H9 (cell line): ENCODE measurements at regions not wholly inside any gene's neighbourhood (a gene's known extent, or its start where the extent isn't known, plus 50 kb on each side); places are given as distances from the start of the nearest gene placed in this dataset.

Experiments used
- DNase-seq: peaks from one replicate; pipeline ENCODE4 v3.0.0-alpha.2; 2017
- H2AFZ ChIP-seq: one replicate; pipeline ENCODE4 v1.6.1; 2013; ENCODE audit warnings: mild to moderate bottlenecking, low read length, control low read depth, moderate library complexity
- H2AK5ac ChIP-seq: 2 replicates; pipeline ENCODE4 v1.6.1; 2013; ENCODE audit warnings: low read length, control low read depth, mixed read lengths; ENCODE audit not compliant: insufficient read length
- H2BK120ac ChIP-seq: one replicate; pipeline ENCODE4 v1.6.1; 2013; ENCODE audit warnings: low read depth, mild to moderate bottlenecking, low read length, control low read depth, inconsistent platforms; ENCODE audit not compliant: poor library complexity, severe bottlenecking
- H2BK12ac ChIP-seq: 2 replicates; pipeline ENCODE4 v1.6.1; 2013; ENCODE audit warnings: low read length, control low read depth, mixed read lengths, low read depth; ENCODE audit not compliant: insufficient read length
- H2BK15ac ChIP-seq: 2 replicates; pipeline ENCODE4 v1.6.1; 2013; ENCODE audit warnings: low read depth, low read length, control low read depth
- H2BK20ac ChIP-seq: one replicate; pipeline ENCODE4 v1.6.1; 2013; ENCODE audit warnings: low read depth, mild to moderate bottlenecking, low read length, control low read depth, inconsistent platforms; ENCODE audit not compliant: poor library complexity, severe bottlenecking
- H2BK5ac ChIP-seq: 2 replicates; pipeline ENCODE4 v1.6.1; 2013; ENCODE audit warnings: low read length, control low read depth, mixed read lengths; ENCODE audit not compliant: insufficient read length
- H3K14ac ChIP-seq: 2 replicates; pipeline ENCODE4 v1.6.1; 2013; ENCODE audit warnings: low read length, control low read depth; ENCODE audit not compliant: insufficient read depth
- H3K18ac ChIP-seq: 2 replicates; pipeline ENCODE4 v1.6.1; 2013; ENCODE audit warnings: low read depth, mild to moderate bottlenecking, mixed read lengths, low read length, control low read depth; ENCODE audit not compliant: insufficient read length
- H3K23ac ChIP-seq: 2 replicates; pipeline ENCODE4 v1.6.1; 2013; ENCODE audit warnings: low read length, control low read depth, mixed read lengths, low read depth; ENCODE audit not compliant: insufficient read length
- H3K23me2 ChIP-seq: 2 replicates; pipeline ENCODE4 v1.6.1; 2013; ENCODE audit warnings: low read depth, mild to moderate bottlenecking, mixed read lengths, low read length, control low read depth; ENCODE audit not compliant: insufficient read length, poor library complexity, severe bottlenecking
- H3K27ac ChIP-seq: 2 replicates; pipeline ENCODE4 v1.5.1; 2013; ENCODE audit warnings: low read length, control low read depth, mixed read lengths, low read depth; ENCODE audit not compliant: insufficient read length
- H3K27me3 ChIP-seq: 2 replicates; pipeline ENCODE4 v1.6.1; 2013; ENCODE audit warnings: low read length, control low read depth, inconsistent platforms; ENCODE audit not compliant: insufficient read depth
- H3K4ac ChIP-seq: 2 replicates; pipeline ENCODE4 v1.6.1; 2013; ENCODE audit warnings: low read depth, mild to moderate bottlenecking, control low read depth, inconsistent platforms, low read length, moderate library complexity
- H3K4me1 ChIP-seq: 2 replicates; pipeline ENCODE4 v1.6.1; 2013; ENCODE audit warnings: low read length, control low read depth, inconsistent platforms; ENCODE audit not compliant: insufficient read depth
- H3K4me2 ChIP-seq: 2 replicates; pipeline ENCODE4 v1.6.1; 2013; ENCODE audit warnings: low read length, control low read depth, mixed read lengths; ENCODE audit not compliant: insufficient read length, insufficient read depth
- H3K56ac ChIP-seq: 2 replicates; pipeline ENCODE4 v1.6.1; 2013; ENCODE audit warnings: low read depth, mild to moderate bottlenecking, mixed read lengths, low read length, control low read depth; ENCODE audit not compliant: insufficient read length
- H3K79me1 ChIP-seq: 2 replicates; pipeline ENCODE4 v1.6.1; 2013; ENCODE audit warnings: low read depth, mild to moderate bottlenecking, moderate library complexity, low read length, control low read depth, inconsistent platforms; ENCODE audit not compliant: insufficient read depth, poor library complexity, severe bottlenecking
- H3K79me2 ChIP-seq: 2 replicates; pipeline ENCODE4 v1.6.1; 2013; ENCODE audit warnings: low read length, control low read depth, inconsistent platforms; ENCODE audit not compliant: insufficient read depth
- H3K9ac ChIP-seq: 2 replicates; pipeline ENCODE4 v1.6.1; 2013; ENCODE audit warnings: low read length, control low read depth, mixed read lengths; ENCODE audit not compliant: insufficient read length; ENCODE audit errors: extremely low read depth
- H3K9me3 ChIP-seq: one replicate; pipeline ENCODE4 v1.6.1; 2013; ENCODE audit warnings: low read depth, low read length, inconsistent platforms; ENCODE audit not compliant: control insufficient read depth
- H3T11ph ChIP-seq: one replicate; pipeline ENCODE4 v1.6.1; 2013; ENCODE audit warnings: mild to moderate bottlenecking, low read length, control low read depth, inconsistent platforms
- H4K20me1 ChIP-seq: one replicate; pipeline ENCODE4 v1.6.1; 2013; ENCODE audit not compliant: control insufficient read depth, insufficient read length, insufficient read depth
- H4K5ac ChIP-seq: 2 replicates; pipeline ENCODE4 v1.6.1; 2013; ENCODE audit warnings: low read depth, mild to moderate bottlenecking, mixed read lengths, low read length, control low read depth; ENCODE audit not compliant: insufficient read length
- H4K8ac ChIP-seq: replicated peaks from 2 replicates; pipeline ENCODE4 v1.6.1; 2013; ENCODE audit warnings: low read length, control low read depth, mixed read lengths, low read depth; ENCODE audit not compliant: insufficient read length
- H4K91ac ChIP-seq: 2 replicates; pipeline ENCODE4 v1.6.1; 2013; ENCODE audit warnings: low read depth, mild to moderate bottlenecking, moderate library complexity, mixed read lengths, low read length, control low read depth; ENCODE audit not compliant: insufficient read length
- H3K27ac Mint-ChIP-seq, 3 experiments: 2 replicates in 2 of 3; 3 replicates in 1 of 3; pipeline ENCODE4 v1.8.0; 2020 to 2021; ENCODE audit warnings: mixed read lengths in 3 of 3, mild to moderate bottlenecking in 1 of 3, moderate library complexity in 1 of 3
- H3K27me3 Mint-ChIP-seq: 2 replicates; pipeline ENCODE4 v1.8.0; 2021; ENCODE audit warnings: low read depth, mild to moderate bottlenecking, moderate library complexity, mixed read lengths
- H3K36me3 Mint-ChIP-seq, 3 experiments: 2 replicates in 2 of 3; 3 replicates in 1 of 3; pipeline ENCODE4 v1.8.0; 2020 to 2021; ENCODE audit warnings: low read depth in 3 of 3, mixed read lengths in 3 of 3; ENCODE audit not compliant: insufficient read depth in 1 of 3
- H3K4me1 Mint-ChIP-seq, 2 experiments: 2 replicates each; pipeline ENCODE4 v1.8.0; 2020; ENCODE audit warnings: mixed read lengths in 2 of 2
- H3K4me3 Mint-ChIP-seq, 2 experiments: 2 replicates in 1 of 2; 3 replicates in 1 of 2; pipeline ENCODE4 v1.8.0; 2020 to 2021; ENCODE audit warnings: mild to moderate bottlenecking in 2 of 2, mixed read lengths in 2 of 2, moderate library complexity in 1 of 2
- H3K9me3 Mint-ChIP-seq, 2 experiments: 2 replicates in 1 of 2; 3 replicates in 1 of 2; pipeline ENCODE4 v1.8.0; 2020; ENCODE audit warnings: mild to moderate bottlenecking in 2 of 2, mixed read lengths in 2 of 2, moderate library complexity in 1 of 2
- WGBS: extraction: QIAGEN DNeasy Blood & Tissue Kit; methylation state at CpG from one replicate; pipeline ENCODE4 v1.1.7; 2013; ENCODE audit warnings: missing lambda C conversion rate, low lambda C conversion rate, mixed read lengths; ENCODE audit not compliant: insufficient read length; ENCODE audit errors: extremely low coverage; 5-methylcytosine and 5-hydroxymethylcytosine counted together
- TF ChIP-seq, protein P1 (sequence below): fragments of 200-600 bp; sonication (generic); conservative IDR thresholded peaks from 3 replicates; pipeline ENCODE4 v1.8.0; 2021; ENCODE audit warnings: antibody characterized with exemption, mild to moderate bottlenecking

DNA sequence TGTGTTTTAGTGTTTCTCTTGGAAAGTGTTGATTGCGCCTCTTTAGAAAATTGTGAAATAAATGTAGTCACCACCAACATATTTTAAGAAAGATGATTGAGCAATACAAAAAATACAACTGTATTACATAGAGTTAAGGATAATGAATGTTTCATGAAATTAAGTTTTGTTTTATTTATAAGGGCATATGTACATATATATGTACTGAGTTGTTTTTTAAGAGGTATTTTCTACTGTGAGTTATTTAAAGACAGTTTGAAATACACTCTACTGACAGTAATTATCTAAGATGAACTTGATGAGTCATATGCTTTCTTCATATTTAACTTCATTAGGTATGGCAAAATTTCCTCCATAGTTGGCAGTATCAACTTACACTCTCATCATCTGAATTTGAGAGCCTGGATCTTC is 411.7 kb downstream of the HS3ST3B1 start:
- Histone ChIP-seq H3K9me3 (no peaks in the 10 kb centered on the region), H3T11ph (no peak overlapping the region), H2BK5ac (no peak overlapping the region), H3K9ac (no peak overlapping the region), H2BK120ac (no peak overlapping the region), H3K27me3 (no peaks in the 10 kb centered on the region), H2AFZ (no peak overlapping the region), H2BK12ac (no peak overlapping the region), H4K5ac (no peak overlapping the region), H3K56ac (no peak overlapping the region), H2BK20ac (no peak overlapping the region), H3K79me2 (no peaks in the 10 kb centered on the region), H4K20me1 (no peaks in the 10 kb centered on the region), H3K4ac (no peak overlapping the region), H4K91ac (no peak overlapping the region), H3K23ac (no peak overlapping the region), H3K23me2 (no peaks in the 10 kb centered on the region), H4K8ac (no peak overlapping the region), H3K27ac (no peak overlapping the region), H3K79me1 (no peaks in the 10 kb centered on the region), H2BK15ac (no peak overlapping the region), H3K18ac (no peak overlapping the region), H3K4me2 (no peak overlapping the region), H3K4me1 (no peaks in the 10 kb centered on the region), H3K14ac (no peak overlapping the region), H2AK5ac (no peak overlapping the region)
- Mint-ChIP-seq H3K4me3 (no peak overlapping the region), H3K36me3 (no peaks in the 10 kb centered on the region), H3K27ac (no peak overlapping the region), H3K9me3 (no peaks in the 10 kb centered on the region), H3K4me1 (no peaks in the 10 kb centered on the region), H3K27me3 (no peaks in the 10 kb centered on the region; the same call in 1 of the 2 replicates)
- no peak for DNase-seq
- no CpG with 5 or more reads among the region's 1 CpG for WGBS
- TF ChIP-seq, protein P1, sequence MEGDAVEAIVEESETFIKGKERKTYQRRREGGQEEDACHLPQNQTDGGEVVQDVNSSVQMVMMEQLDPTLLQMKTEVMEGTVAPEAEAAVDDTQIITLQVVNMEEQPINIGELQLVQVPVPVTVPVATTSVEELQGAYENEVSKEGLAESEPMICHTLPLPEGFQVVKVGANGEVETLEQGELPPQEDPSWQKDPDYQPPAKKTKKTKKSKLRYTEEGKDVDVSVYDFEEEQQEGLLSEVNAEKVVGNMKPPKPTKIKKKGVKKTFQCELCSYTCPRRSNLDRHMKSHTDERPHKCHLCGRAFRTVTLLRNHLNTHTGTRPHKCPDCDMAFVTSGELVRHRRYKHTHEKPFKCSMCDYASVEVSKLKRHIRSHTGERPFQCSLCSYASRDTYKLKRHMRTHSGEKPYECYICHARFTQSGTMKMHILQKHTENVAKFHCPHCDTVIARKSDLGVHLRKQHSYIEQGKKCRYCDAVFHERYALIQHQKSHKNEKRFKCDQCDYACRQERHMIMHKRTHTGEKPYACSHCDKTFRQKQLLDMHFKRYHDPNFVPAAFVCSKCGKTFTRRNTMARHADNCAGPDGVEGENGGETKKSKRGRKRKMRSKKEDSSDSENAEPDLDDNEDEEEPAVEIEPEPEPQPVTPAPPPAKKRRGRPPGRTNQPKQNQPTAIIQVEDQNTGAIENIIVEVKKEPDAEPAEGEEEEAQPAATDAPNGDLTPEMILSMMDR = no peak
